Endothelial cell of umbilical vein (primary cell): ENCODE measurements at regions not wholly inside any gene's neighbourhood (a gene's known extent, or its start where the extent isn't known, plus 50 kb on each side); places are given as distances from the start of the nearest gene placed in this dataset.

Experiments used
- BruUV-seq: library from RNA; stranded (reverse); fragments of 400-500 nt; replicated peaks from 2 replicates; lab custom pipeline; 2021; lab: Mats Ljungman, UMichigan
- CTCF ChIA-PET: fragments of 300-600, 350-600 bp; sonication (Branson Sonifier 250); formaldehyde crosslinking; loops from one replicate; lab custom pipeline; 2021; ENCODE audit warnings: antibody characterized with exemption, inconsistent platforms; lab: Charles Lee
- POLR2A ChIA-PET: fragments of 300-600, 350-600 bp; sonication (Branson Sonifier 250); formaldehyde crosslinking; loops from one replicate; lab custom pipeline; 2021; ENCODE audit warnings: antibody characterized with exemption, inconsistent platforms; lab: Charles Lee
- DNase-seq: peaks from one replicate; pipeline ENCODE4 v3.0.0-alpha.2; 2011; ENCODE audit warnings: low read depth, low spot score
- FAIRE-seq: peaks from 2 replicates; lab custom pipeline; 2011; peaks lifted over from hg19 to GRCh38; lab: Jason Lieb, UNC
- H2AFZ ChIP-seq: 2 replicates; pipeline ENCODE4 v1.6.0; 2012; ENCODE audit warnings: low read depth, low read length, control low read depth, inconsistent platforms
- H3K27ac ChIP-seq: 2 replicates; pipeline ENCODE4 v1.5.1; 2011; ENCODE audit warnings: low read depth, mild to moderate bottlenecking, control low read depth, low read length, moderate library complexity; ENCODE audit not compliant: insufficient read depth
- H3K27me3 ChIP-seq, 2 experiments: 2 replicates each; pipeline versions ENCODE4 v1.6.0 to v1.6.1; 2011; ENCODE audit warnings: low read length in 2 of 2, mixed read lengths in 1 of 2; ENCODE audit not compliant: control insufficient read depth in 2 of 2, insufficient read depth in 2 of 2
- H3K36me3 ChIP-seq, 2 experiments: 2 replicates in 1 of 2; 3 replicates in 1 of 2; pipeline ENCODE4 v1.5.1; 2011; ENCODE audit warnings: low read length in 2 of 2, mild to moderate bottlenecking in 1 of 2, moderate library complexity in 1 of 2; ENCODE audit not compliant: control insufficient read depth in 2 of 2, insufficient read depth in 2 of 2; ENCODE audit errors: extremely low read depth in 1 of 2
- H3K4me1 ChIP-seq: 3 replicates; pipeline ENCODE4 v1.5.1; 2011; ENCODE audit warnings: mild to moderate bottlenecking, low read length; ENCODE audit not compliant: control insufficient read depth, insufficient read depth; ENCODE audit errors: extremely low read depth
- H3K4me2 ChIP-seq: 2 replicates; pipeline ENCODE4 v1.6.1; 2011; ENCODE audit warnings: low read length, control low read depth, mixed read lengths; ENCODE audit not compliant: insufficient read depth
- H3K4me3 ChIP-seq, 3 experiments: fragments of 200-600 bp in 1 of 3; sonication (generic), shearing (Covaris generic) in 1 of 3; replicated peaks in 1 of 3; 2 replicates each; pipeline ENCODE4 v1.5.1; 2011 to 2016; ENCODE audit warnings: control low read depth in 3 of 3, low read length in 3 of 3, mild to moderate bottlenecking in 2 of 3, inconsistent platforms in 1 of 3, low read depth in 1 of 3, moderate library complexity in 1 of 3; ENCODE audit not compliant: insufficient read depth in 1 of 3
- H3K79me2 ChIP-seq: 2 replicates; pipeline ENCODE4 v1.6.0; 2012; ENCODE audit warnings: low read length, inconsistent platforms; ENCODE audit not compliant: control insufficient read depth, insufficient read depth
- H3K9ac ChIP-seq: replicated peaks from 2 replicates; pipeline ENCODE3; 2011; ENCODE audit warnings: low read length, control low read depth; ENCODE audit not compliant: insufficient read depth; ENCODE audit errors: extremely low read depth
- H3K9me1 ChIP-seq: replicated peaks from 3 replicates; pipeline ENCODE4 v1.6.0; 2011; ENCODE audit warnings: mild to moderate bottlenecking, low read length; ENCODE audit not compliant: control insufficient read depth, insufficient read depth; ENCODE audit errors: extremely low read depth
- H3K9me3 ChIP-seq: replicated peaks from 2 replicates; pipeline ENCODE4 v1.5.1; 2012; ENCODE audit warnings: low read length, inconsistent platforms; ENCODE audit not compliant: control insufficient read depth, insufficient read depth
- H4K20me1 ChIP-seq: replicated peaks from 2 replicates; pipeline ENCODE3; 2011; ENCODE audit warnings: mild to moderate bottlenecking, low read length; ENCODE audit not compliant: control insufficient read depth, insufficient read depth; ENCODE audit errors: extremely low read depth
- EZH2 ChIP-seq: IDR thresholded peaks from 2 replicates; pipeline ENCODE4 v1.6.1; 2012; ENCODE audit warnings: borderline replicate concordance, low read depth, mild to moderate bottlenecking, moderate library complexity, low read length, inconsistent platforms; ENCODE audit not compliant: severe bottlenecking
- FOS ChIP-seq: IDR thresholded peaks from 2 replicates; pipeline ENCODE4 v1.6.1; 2011; ENCODE audit warnings: mild to moderate bottlenecking, low read length, moderate library complexity, borderline replicate concordance; ENCODE audit not compliant: insufficient read depth
- GATA2 ChIP-seq: IDR thresholded peaks from 2 replicates; pipeline ENCODE4 v1.7.0; 2011; ENCODE audit warnings: low read depth, mild to moderate bottlenecking, moderate library complexity, mixed read lengths, low read length; ENCODE audit not compliant: insufficient read length, insufficient read depth
- JUN ChIP-seq: IDR thresholded peaks from 2 replicates; pipeline ENCODE4 v1.6.1; 2011; ENCODE audit warnings: borderline replicate concordance, low read depth; ENCODE audit not compliant: insufficient read length, insufficient read depth
- MYC ChIP-seq: IDR thresholded peaks from one replicate; pipeline ENCODE4 v1.6.1; 2011; ENCODE audit warnings: mild to moderate bottlenecking, low read depth, low read length
- POLR2A ChIP-seq: IDR thresholded peaks from 2 replicates; pipeline ENCODE4 v1.6.1; 2012; ENCODE audit warnings: low read depth, mild to moderate bottlenecking, control low read depth, low read length
- POLR2AphosphoS5 ChIP-seq: IDR thresholded peaks from 2 replicates; pipeline ENCODE4 v1.6.1; 2012; ENCODE audit warnings: low read depth, mild to moderate bottlenecking, control low read depth, low read length, moderate library complexity; ENCODE audit not compliant: insufficient read depth
- dilution Hi-C: fragments of 300-500 bp; cut with MboI; formaldehyde crosslinking; loops from one replicate; pipeline ENCODE4 v1.15.0; 2019; ENCODE audit warnings: low sequenced_read_pairs; ENCODE audit not compliant: extremely low pct_ligation_motif_present
- intact Hi-C: fragments of 100-400 bp; cut with micrococcal nuclease; formaldehyde crosslinking; loops from one replicate; pipeline ENCODE4 v1.10.0; 2022
- TF ChIP-seq, protein P1 (sequence below): IDR thresholded peaks from 2 replicates; pipeline ENCODE4 v1.6.1; 2011; ENCODE audit not compliant: insufficient read depth, insufficient read length
- TF ChIP-seq, protein P2 (sequence below), 2 donors: IDR thresholded peaks; 1 replicate in 1 of 2; 2 replicates in 1 of 2; pipeline ENCODE4 v1.5.1; 2011; ENCODE audit warnings: low read length in 2 of 2, mild to moderate bottlenecking in 2 of 2, moderate library complexity in 2 of 2, control low read depth in 1 of 2, inconsistent platforms in 1 of 2, low read depth in 1 of 2; ENCODE audit not compliant: insufficient read depth in 1 of 2; ENCODE audit errors: extremely low read depth in 1 of 2

- no peaks in the 10 kb centered on the region for H3K79me2 ChIP-seq
- FAIRE-seq (no peak), DNase-seq (no peak)
- BruUV-seq, result no TSS peak
- H3K9me1 ChIP-seq, result no peaks in the 10 kb centered on the region
- no peaks in the 10 kb centered on the region for H3K9me3 ChIP-seq
- no peak overlapping the region for H3K4me2 ChIP-seq
- no peaks in the 10 kb centered on the region for H3K27me3 ChIP-seq
- no peak overlapping the region for H2AFZ ChIP-seq
- dilution Hi-C loops, result no loop called here
- no peaks in the 10 kb centered on the region for H3K4me1 ChIP-seq
- TF ChIP-seq GATA2, result no peak
- no peak for TF ChIP-seq MYC
- TF ChIP-seq, protein P1, sequence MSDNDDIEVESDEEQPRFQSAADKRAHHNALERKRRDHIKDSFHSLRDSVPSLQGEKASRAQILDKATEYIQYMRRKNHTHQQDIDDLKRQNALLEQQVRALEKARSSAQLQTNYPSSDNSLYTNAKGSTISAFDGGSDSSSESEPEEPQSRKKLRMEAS, result no peak
- no peak for TF ChIP-seq POLR2AphosphoS5
- TF ChIP-seq JUN, result no peak
- TF ChIP-seq, protein P2, sequence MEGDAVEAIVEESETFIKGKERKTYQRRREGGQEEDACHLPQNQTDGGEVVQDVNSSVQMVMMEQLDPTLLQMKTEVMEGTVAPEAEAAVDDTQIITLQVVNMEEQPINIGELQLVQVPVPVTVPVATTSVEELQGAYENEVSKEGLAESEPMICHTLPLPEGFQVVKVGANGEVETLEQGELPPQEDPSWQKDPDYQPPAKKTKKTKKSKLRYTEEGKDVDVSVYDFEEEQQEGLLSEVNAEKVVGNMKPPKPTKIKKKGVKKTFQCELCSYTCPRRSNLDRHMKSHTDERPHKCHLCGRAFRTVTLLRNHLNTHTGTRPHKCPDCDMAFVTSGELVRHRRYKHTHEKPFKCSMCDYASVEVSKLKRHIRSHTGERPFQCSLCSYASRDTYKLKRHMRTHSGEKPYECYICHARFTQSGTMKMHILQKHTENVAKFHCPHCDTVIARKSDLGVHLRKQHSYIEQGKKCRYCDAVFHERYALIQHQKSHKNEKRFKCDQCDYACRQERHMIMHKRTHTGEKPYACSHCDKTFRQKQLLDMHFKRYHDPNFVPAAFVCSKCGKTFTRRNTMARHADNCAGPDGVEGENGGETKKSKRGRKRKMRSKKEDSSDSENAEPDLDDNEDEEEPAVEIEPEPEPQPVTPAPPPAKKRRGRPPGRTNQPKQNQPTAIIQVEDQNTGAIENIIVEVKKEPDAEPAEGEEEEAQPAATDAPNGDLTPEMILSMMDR (IDR thresholded peaks at IDR 0.05; ENCODE audit: extremely low read depth in 1 of 2, insufficient read depth in 1 of 2, low read depth in 1 of 2, low read length in 2 of 2), result no peak
- TF ChIP-seq EZH2, result no peak
- no peak for TF ChIP-seq FOS
- TF ChIP-seq POLR2A, result no peak
- ChIA-PET CTCF (no interaction called here), POLR2A (no interaction called here)
- intact Hi-C loops, result loop anchor here (5.0 kb wide), 1 partner anchor 532 kb away; no protein-coding TSS in a partner anchor
- no peak overlapping the region for H3K27ac ChIP-seq
- no peak overlapping the region for H3K4me3 ChIP-seq
- H4K20me1 ChIP-seq, result no peaks in the 10 kb centered on the region
- no peaks in the 10 kb centered on the region for H3K36me3 ChIP-seq
- no peak overlapping the region for H3K9ac ChIP-seq
Measured at GRCh38 chr3:74049444-74049843, 424.7 kb upstream of the PDZRN3 start.
